HEK293T (cell line): ENCODE measurements at regions not wholly inside any gene's neighbourhood (a gene's known extent, or its start where the extent isn't known, plus 50 kb on each side); places are given as distances from the start of the nearest gene placed in this dataset.

Experiments
- ARNT ChIP-seq: fragments of 450-650 bp; IDR thresholded peaks from 2 replicates; pipeline ENCODE4 v1.6.1; 2017; ENCODE audit warnings: mild to moderate bottlenecking
- FOXA1 ChIP-seq: fragments of 450-650 bp; IDR thresholded peaks from 2 replicates; pipeline ENCODE4 v1.6.1; 2016; ENCODE audit warnings: mild to moderate bottlenecking
- FOXM1 ChIP-seq: fragments of 450-650 bp; IDR thresholded peaks from 2 replicates; pipeline ENCODE4 v1.6.1; 2017; ENCODE audit warnings: mild to moderate bottlenecking, borderline replicate concordance
- NFRKB ChIP-seq: fragments of 450-650 bp; IDR thresholded peaks from 2 replicates; pipeline ENCODE4 v1.6.1; 2016; ENCODE audit warnings: mild to moderate bottlenecking, moderate library complexity
- SP1 ChIP-seq: fragments of 450-650 bp; IDR thresholded peaks from 2 replicates; pipeline ENCODE4 v1.6.1; 2017
- TF ChIP-seq, protein P1 (sequence below): fragments of 450-650 bp; IDR thresholded peaks from 2 replicates; pipeline ENCODE4 v1.6.1; 2016

DNA sequence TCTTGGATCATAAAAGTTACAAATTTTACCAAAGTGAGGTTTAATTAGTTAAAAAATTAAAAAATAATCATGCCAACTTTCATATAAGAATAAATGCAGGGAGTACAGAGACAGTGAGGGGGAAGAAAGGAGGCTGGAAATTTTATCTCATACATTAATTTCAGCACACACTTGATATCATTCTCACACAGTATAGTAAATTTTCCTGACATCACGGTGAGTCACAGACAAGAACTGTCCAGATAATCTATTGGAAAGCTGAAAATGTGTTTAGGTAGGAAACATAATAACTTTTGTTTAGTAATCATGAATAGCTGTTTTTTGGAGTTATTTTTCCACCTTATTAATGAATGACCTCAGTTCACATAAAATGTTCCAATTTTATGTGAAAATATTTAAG is 1204.8 kb downstream of the GALC start:
- TF ChIP-seq FOXA1 (no peak), FOXM1 (no peak), ARNT (no peak), NFRKB (no peak), SP1 (no peak)
- TF ChIP-seq, protein P1, sequence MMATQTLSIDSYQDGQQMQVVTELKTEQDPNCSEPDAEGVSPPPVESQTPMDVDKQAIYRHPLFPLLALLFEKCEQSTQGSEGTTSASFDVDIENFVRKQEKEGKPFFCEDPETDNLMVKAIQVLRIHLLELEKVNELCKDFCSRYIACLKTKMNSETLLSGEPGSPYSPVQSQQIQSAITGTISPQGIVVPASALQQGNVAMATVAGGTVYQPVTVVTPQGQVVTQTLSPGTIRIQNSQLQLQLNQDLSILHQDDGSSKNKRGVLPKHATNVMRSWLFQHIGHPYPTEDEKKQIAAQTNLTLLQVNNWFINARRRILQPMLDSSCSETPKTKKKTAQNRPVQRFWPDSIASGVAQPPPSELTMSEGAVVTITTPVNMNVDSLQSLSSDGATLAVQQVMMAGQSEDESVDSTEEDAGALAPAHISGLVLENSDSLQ: no peak
